NOMO-1 treated with DMSO at 0.1 percent for 48 hours (cell line): ENCODE measurements at regions not wholly inside any gene's neighbourhood (a gene's known extent, or its start where the extent isn't known, plus 50 kb on each side); places are given as distances from the start of the nearest gene placed in this dataset.
"Not testable (repeated sequence)": the region's sequence is repeated elsewhere in the genome, so short reads cannot be mapped to it uniquely, and the experiment has no call there.

Experiments
- DNase-seq: peaks from one replicate; lab custom pipeline; 2025; ENCODE audit not compliant: unreplicated experiment; lab: John Stamatoyannopoulos, UW

GRCh38 chr16:18152832-18153231, 183.7 kb downstream of the NPIPA8 start:
- not testable (repeated sequence) for DNase-seq

- not testable (repeated sequence) for DNase-seq
Observed at GRCh38 chr16:18148132-18148531, 188.4 kb downstream of the NPIPA8 start.

GRCh38 chr16:18146601-18147142, 189.9 kb downstream of the NPIPA8 start:
- not testable (repeated sequence) for DNase-seq

GRCh38 chr16:18142066-18142465, 194.5 kb downstream of the NPIPA8 start:
- DNase-seq: not testable (repeated sequence)

GRCh38 chr16:18136288-18136687, 200.2 kb downstream of the NPIPA8 start:
- DNase-seq: not testable (repeated sequence)

GRCh38 chr16:18135024-18135423, 201.5 kb downstream of the NPIPA8 start:
- DNase-seq: not testable (repeated sequence)

- not testable (repeated sequence) for DNase-seq
Observed at GRCh38 chr16:18131587-18131986, 204.9 kb downstream of the NPIPA8 start.

- DNase-seq: not testable (repeated sequence)
Observed at GRCh38 chr16:18130478-18131120, 205.9 kb downstream of the NPIPA8 start.

- DNase-seq: not testable (repeated sequence)
Observed at GRCh38 chr16:18127033-18127432, 209.5 kb downstream of the NPIPA8 start.

- DNase-seq: not testable (repeated sequence)
Observed at GRCh38 chr16:18119092-18119491, 217.4 kb downstream of the NPIPA8 start.

- not testable (repeated sequence) for DNase-seq
Observed at GRCh38 chr16:18118684-18119083, 217.9 kb downstream of the NPIPA8 start.

- not testable (repeated sequence) for DNase-seq
Observed at GRCh38 chr16:18118071-18118470, 218.5 kb downstream of the NPIPA8 start.

- not testable (repeated sequence) for DNase-seq
Observed at GRCh38 chr16:18104412-18104811, 232.1 kb downstream of the NPIPA8 start.

- not testable (repeated sequence) for DNase-seq
Observed at GRCh38 chr16:18101077-18101476, 235.5 kb downstream of the NPIPA8 start.

- DNase-seq: not testable (repeated sequence)
Observed at GRCh38 chr16:18092605-18093004, 243.9 kb downstream of the NPIPA8 start.

GRCh38 chr16:18080658-18081363, 255.7 kb downstream of the NPIPA8 start:
- DNase-seq: not testable (repeated sequence)

GRCh38 chr16:18077910-18078309, 258.6 kb downstream of the NPIPA8 start:
- DNase-seq: not testable (repeated sequence)

- DNase-seq: no peak
Observed at GRCh38 chr16:18072161-18072560, 264.4 kb downstream of the NPIPA8 start.

GRCh38 chr16:18069683-18070082, 266.9 kb downstream of the NPIPA8 start:
- DNase-seq: no peak

GRCh38 chr16:18068477-18068876, 268.1 kb downstream of the NPIPA8 start:
- no peak for DNase-seq

GRCh38 chr16:18062713-18063112, 273.8 kb downstream of the NPIPA8 start:
- peak; percentile 52 for DNase-seq

GRCh38 chr16:18060351-18060750, 276.2 kb downstream of the NPIPA8 start:
- DNase-seq: no peak
